G401 (cell line): ENCODE measurements at regions not wholly inside any gene's neighbourhood (a gene's known extent, or its start where the extent isn't known, plus 50 kb on each side); places are given as distances from the start of the nearest gene placed in this dataset.

ENCODE experiments used
- DNase-seq: peaks from one replicate; pipeline ENCODE4 v3.0.0-alpha.2; 2015; ENCODE audit warnings: low spot score
- in situ Hi-C: cut with HindIII; loops from 2 replicates; pipeline ENCODE4 v1.10.0; 2016; ENCODE audit warnings: low sequenced_read_pairs, mixed read lengths

DNA sequence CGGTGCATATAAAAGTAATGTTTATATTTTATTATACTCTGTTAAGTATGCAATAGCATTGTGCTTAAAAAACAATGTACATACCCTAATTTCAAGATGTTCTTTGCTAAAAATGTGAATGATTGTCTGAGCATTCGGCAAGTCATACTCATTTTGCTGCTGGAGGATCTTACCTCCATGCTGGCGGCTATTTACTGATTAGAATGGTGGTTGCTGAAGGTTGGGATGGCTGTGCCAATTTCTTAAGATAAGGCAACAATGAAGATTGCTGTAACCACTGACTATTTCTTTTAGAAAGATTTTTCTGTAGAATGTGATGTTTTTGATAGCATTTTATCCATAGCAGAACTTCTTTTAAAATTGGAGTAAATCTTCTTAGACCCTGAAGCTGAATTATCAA, 932.7 kb downstream of the ZPLD1 start:
- no peak for DNase-seq
- in situ Hi-C loops = no loop called here

DNA sequence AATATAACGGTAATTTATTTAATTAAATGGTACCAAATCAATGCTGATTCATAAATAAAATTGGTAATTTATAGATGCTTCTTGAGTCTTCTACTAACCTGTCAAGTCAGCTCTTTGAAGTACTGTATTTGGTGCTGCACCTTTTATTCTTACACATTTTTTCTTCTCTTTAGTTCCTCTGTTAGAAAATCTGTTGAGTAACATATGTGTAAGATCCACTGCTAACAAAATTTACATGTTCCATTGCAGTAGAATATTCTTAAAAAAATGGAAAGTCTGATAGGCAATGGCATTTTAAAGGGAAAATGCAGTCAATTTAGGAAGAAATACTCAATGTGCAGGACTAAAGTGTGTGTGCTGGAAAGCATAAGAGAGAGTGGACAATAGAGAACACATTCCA, 936.6 kb downstream of the ZPLD1 start:
- no peak for DNase-seq
- in situ Hi-C loops = no loop called here

DNA sequence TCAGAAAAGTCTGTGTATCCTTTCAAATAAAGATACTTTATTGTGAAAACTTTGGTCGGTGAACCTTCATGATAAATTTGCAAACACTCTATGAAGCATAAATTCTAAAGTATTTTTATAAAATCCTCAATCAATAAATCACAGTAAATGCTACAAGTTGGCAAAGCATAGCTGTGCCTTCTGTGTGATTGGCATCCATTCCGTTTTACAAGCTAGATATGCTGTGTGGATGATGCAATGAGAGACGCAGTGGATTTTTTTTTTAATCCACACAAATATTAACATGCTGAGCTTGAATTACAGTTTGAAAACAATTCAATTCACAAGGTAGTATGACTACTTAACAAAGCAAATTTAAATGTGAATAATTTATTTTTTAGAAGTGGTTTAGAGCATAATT, 937.2 kb downstream of the ZPLD1 start:
- in situ Hi-C loops = no loop called here
- DNase-seq = no peak

DNA sequence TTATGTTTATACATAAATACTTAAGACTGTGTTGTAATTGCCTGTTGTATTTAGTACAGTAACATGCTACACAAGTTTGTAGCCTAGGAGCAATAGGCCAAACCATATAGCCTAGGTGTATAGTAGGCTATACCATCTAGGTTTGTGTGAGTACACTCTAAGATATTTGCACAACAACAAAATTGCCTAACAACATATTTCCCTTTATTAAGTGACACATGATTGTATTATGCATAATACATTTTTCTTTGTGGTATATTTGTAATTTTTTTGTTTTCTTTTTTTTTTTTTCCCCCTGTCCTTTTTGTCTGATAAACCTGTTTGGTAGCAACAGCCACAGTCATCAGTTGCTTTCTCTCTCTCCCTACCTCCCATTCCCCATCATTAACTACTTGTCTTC, 945.6 kb downstream of the ZPLD1 start:
- in situ Hi-C loops = no loop called here
- no peak for DNase-seq

DNA sequence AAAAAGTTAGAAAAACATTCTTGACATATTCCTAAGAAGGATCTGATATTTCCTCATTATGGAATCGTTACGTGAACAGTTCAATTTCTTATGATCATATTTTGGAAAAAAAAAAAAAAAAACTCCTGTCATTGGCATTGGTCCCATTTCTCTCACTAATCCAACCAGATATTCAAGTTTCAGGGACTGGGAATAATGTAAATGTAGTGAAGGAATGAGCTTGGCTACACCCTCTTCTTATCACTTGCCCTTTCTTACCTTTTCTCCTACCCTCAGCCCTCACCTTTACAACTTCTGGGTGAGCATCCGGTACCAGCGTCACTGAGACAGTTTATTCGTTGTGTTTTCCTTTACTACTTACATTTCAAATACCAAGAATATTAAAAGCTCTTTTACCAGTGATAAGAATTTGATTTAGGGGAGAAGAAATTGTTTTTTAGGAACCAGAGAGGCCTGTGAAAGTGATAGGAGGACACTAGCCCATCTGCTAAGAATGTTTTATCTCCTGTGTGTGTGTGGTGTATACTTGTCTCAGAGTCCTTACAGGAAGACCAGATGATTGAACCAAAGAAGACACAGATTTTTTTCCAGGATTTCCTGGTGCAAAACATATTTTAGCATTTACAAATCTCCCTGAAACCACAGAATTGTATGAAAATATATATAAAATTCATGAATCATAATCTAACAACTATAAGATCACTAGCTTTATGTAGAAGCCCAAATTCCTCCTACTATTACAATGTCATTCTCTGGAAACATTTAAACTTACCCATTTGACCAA, 946.7 kb downstream of the ZPLD1 start:
- no peak for DNase-seq
- in situ Hi-C loops = no loop called here

DNA sequence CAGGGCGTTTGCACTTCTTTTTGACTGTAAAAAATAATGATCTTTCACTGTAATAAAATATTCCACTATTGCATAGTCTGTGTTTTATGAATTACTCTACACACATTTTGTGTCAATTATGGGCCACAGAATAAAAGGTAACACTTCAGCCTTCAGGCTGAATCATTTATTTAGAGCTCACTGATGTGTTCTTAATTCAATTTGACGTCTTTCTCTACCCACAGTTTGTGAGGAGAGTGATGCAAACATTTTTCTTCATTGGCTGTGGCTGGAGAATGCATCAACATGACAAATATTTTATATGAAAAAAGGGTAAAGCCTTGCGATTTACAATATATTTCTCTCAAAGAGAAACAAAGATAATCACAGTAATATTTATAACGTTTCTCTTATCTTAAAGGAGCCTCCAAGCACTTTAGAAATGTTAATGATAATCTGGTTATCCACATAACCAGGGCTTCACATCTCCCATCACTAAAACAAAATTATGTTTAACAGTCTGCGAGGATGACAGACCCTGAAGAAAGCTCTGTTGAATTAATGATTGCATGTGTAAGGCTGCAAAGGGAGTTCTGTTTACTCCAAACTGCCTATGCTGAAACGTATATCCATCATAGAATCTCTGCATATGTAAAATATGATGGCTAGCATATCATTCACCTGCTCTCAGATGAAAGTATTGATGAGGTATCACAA, 951.3 kb downstream of the ZPLD1 start:
- in situ Hi-C loops = no loop called here

DNA sequence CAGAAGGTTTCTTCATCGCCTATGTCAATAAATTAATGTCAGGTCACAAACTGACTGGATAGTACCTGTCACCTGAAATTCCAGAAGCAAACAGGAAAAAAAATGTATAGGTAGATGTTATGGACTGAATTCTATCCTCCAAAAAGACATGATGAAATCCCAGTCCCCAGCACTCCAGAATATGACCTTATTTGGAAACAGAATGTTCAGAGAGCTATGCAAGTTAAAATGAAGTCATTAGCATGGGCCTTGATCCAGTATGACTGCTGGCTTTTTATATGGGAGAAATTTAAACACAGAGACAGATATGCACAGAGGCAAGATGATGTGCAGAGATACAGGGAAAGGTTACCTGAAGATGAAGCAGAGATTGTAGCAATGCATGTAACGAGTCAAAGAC, 953.4 kb downstream of the ZPLD1 start:
- DNase-seq = no peak
- in situ Hi-C loops = no loop called here

More for the DNA sequence above, 951.3 kb downstream of the ZPLD1 start:
- DNase-seq = no peak

DNA sequence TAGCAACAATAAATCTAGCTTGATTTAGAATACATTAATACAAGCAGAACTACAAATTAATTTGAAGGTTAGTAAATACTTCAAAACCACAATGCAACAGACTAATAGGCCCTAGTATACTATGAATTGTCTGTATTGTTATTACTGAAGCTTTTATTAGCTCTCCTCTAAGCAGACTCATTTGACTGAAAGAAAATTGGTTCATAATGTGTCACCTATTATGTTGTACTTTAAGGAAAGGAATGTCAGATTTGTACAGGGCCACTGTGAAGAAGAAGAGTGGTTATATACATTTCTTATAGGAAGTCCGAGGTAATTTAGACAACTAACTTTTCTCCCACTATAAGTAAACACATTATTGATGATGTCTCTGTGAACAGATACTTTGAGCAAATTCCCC, 954.5 kb downstream of the ZPLD1 start:
- DNase-seq = no peak
- in situ Hi-C loops = no loop called here

DNA sequence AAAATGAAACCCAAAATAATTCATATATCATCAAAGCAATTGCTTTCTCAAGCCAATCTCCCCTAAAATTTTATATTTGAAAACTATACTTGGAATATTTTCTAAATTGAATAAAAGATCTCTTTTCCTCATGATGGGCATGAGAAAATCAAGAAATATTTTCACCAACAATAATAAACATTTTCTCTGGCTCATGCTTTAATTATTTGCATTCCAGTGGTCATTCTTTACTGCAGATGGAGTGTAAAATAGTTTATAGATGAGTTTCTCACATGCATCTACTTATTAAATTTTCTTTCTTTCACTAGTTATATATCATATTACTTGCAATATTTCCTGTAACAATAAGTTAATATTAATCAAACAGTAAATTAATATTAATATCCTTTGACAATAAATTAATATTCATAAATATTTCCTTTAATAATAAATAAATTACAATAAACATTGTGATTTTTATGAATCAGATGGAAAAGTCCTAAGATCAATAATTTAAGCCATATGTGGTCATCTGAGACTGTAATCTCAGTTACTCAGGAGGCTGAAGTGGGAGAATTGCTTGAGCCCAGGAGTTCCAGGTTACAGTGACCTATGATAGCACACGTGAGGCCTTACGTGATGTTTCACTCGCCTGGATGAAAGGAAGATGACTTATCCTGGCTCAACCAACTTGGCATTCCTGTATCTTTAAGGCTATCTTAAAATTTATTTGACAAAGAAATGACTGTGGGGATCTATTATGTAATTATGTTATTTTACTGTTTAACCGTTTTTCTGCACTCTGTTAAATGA, 958.8 kb downstream of the ZPLD1 start:
- DNase-seq = no peak
- in situ Hi-C loops = no loop called here

DNA sequence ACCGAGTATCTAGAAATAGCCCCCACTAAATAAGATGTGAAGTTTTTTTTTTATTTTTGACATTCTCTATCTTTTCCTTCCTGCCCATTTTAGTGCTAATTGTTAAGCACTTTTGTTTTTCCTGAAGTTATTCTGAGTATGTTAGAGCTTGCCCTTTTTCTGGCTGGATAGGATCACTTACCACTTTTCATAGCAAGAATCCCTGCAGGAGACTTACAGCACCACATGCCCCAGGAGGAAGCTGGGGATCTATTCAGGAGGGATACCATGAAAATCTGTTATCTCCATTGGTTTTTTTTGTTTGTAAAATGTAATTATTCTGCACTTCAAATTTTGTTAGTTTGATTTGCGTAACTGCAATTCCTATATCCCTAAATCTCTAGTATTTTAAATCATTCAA, 968.4 kb downstream of the ZPLD1 start:
- in situ Hi-C loops = no loop called here

DNA sequence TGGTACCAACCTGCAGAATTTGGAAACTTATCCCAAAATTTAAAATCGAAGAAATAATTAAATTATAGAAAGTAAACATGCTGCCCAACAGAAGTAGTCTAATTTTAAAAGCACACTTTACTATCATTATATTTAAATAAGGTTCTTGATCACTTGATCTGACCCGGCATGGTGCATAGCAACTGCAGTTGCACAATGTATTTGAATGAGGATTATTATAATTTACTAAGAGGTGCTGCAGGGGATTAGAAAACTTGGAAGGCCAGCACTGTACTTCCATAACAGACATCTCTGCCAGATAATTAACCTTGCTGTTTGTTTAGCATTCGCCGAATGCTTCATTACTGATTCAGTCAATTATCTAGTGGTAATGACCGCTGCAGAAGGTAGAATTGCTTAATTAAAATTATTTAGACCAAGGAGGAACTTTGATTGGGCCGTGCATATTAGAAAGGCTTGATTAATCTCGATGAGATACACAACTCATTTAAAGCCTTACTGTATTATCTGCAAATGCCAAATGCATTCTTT, 971.6 kb downstream of the ZPLD1 start:
- in situ Hi-C loops = no loop called here
- no peak for DNase-seq

More for the DNA sequence above, 968.4 kb downstream of the ZPLD1 start:
- DNase-seq = no peak

DNA sequence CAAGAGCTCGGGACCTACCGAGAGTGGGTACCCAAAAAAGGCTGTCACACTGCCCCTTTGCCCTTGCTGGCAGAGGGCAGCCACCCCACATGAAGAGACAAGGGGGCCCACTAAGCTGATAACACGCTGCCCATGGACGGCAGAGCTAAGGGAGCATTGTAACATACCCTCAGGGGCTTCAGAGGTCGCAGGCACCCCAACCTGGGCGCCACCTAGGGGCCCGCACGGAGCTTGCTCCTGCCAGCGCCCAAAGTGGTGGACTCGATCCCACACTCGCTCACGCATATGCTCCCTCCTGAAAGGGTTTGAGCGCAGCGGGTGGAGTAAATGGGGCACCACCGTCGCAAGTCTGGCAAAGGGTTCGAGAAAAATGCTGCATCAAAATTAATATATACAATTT, 975.4 kb downstream of the ZPLD1 start:
- in situ Hi-C loops = no loop called here
- no peak for DNase-seq

DNA sequence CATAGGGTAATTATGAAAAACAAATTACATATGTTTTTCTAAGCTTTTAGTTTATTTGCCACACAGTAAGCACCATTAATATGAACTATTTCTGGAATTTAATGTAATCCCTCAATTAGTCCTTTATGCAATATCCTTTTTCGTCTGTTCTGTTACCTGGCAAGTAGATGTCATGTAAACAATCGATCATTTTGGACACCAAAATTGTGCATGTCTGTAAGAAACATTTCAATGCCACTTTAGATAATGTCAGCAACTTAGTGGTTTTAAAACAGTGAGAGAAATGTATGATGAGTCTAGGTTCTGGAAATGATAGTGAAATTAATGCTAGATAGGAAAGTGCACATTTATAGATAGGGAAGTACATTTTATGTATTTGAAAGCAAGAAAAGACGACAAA, 986.6 kb downstream of the ZPLD1 start:
- in situ Hi-C loops = no loop called here
- no peak for DNase-seq

DNA sequence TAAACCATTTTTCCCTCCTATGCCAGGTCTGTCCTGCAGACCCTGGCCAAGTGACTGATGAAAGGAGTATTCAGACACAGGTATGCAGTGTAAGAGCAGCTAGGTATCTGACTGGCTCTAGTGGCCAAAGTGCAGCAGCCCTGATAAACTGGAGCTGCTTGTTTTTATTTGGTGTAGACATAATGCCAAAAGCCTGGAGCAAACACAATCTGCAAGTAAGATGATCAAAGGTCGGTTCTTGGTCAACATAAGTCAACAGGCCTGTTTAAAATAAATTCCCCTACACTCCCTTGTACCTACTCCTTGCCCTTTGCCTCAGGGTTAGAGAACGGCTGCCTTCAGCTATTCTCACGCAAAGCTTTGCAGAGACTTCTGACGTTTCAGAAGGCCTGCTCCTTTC, 1003.1 kb downstream of the ZPLD1 start:
- in situ Hi-C loops = no loop called here
- no peak for DNase-seq

DNA sequence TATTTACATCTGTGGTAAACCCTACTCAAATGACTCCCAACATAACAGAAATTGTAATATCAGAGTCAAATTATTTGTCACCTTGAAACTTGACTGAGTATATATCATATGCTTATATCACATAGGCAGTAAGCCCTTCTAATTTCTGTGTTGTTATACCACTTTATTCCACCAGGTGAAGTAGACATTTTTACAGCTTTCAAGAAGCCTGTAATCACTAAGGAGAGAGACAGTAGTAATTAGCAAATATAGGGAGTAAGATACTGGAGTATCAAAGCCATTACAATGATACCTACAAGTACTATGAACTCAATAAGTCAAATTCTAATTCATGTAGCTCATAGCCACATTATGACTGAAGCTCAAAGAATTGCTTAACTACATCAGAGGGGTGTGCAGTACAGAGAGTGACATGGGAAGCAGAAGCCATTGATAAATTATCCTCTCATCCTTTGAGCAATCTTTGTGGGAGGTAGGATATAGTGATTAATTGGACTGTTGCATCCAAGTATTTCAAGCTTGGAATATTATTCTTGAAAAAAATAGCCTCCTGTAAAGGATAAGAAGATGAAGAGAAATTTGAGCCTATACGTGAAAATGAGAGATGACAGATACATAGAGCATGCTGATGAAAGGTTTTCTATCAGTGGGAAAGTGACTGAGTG, 1005.9 kb downstream of the ZPLD1 start:
- in situ Hi-C loops = no loop called here
- no peak for DNase-seq

DNA sequence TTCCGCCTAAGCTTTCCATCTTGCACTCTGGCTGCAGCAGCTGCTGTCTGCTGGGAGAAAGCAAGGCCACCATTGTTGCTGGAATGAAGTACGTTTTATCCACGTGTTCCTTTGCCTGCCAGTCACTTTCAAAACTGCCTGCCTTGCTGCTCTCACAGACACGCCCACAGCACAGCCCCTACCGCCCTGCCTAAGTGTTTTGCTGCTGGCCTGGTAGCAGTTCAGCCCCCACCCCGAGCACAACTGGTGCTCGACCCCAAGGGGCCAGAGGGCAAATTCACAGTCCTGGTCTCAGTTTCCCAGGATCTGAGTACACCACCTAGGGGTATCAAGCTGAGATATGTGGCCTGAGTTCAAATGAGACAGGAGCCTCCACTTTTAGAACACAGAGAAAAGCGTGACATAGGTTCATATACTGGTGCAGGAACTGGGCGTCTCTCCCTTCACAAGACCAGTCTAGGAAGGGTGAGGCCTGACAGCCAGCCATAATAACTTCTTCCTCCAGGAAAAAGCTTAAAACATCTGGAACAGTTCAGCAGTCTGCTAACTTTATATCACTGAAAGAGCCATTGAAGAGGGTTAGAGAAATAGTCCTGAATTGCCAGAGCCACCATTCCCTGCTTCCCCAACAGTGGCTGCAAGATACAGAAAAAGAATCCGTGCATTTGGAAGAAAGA, 1012.3 kb downstream of the ZPLD1 start:
- DNase-seq = no peak
- in situ Hi-C loops = no loop called here

DNA sequence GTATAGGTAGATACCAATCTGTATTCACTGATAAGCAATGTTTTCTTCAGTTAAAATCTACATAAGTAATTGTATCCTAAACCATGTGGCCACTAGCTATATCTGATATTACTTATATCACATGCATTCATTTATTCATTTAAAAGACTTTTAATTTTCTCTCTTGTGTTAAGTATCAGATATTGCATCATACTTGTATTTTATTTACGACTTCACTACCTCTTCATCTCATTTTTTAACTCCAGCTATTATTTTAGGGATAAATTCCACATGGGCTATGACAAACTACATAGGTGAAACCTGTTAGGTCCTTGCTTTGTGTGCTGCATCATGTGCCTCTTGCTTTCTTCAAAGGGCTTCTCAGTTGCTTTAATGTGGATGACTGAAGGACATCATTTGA, 1018.3 kb downstream of the ZPLD1 start:
- in situ Hi-C loops = no loop called here
- no peak for DNase-seq

DNA sequence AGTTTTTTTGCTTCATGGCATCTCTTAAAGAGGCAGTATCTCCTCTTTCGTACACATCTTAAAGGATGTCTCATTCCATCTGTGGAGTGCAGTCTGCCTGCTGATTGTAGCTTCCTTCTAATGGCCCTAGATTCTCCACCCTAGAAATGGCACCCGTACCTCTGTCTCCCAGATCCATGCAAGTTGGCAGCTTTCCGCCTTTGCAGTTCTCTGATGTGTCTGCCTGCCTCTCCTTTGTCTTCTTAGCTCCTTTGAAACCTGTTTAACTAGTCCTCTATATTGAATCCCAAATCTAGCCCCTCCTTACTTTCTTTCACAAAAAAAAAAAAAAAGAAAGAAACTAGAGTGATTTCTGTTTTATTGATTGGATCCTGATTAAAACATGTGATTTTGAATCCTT, 1025.0 kb downstream of the ZPLD1 start:
- DNase-seq = no peak

DNA sequence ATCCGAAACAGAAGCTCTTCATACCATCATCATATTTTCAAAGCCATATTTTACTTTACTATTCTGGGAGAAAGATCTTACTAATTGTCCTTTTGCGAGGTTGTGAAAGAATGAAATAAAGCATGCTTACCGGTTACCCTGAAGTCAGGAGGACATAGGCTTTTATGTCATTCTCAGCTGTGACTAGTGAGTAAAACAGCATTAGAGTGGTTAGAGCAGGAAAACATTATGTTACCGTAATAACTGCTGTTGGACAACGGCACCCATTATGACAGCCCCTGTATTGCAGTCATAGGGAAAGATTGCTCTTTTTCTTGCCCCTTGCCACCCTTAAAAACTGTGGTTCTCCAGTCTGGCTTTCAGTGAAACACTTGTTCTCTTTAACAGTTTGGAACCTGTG, 1035.7 kb downstream of the ZPLD1 start:
- in situ Hi-C loops = no loop called here
- DNase-seq = no peak

More for the DNA sequence above, 1025.0 kb downstream of the ZPLD1 start:
- in situ Hi-C loops = no loop called here
